Anterior cingulate cortex (tissue), 58 donors: ENCODE measurements at regions not wholly inside any gene's neighbourhood (a gene's known extent, or its start where the extent isn't known, plus 50 kb on each side); places are given as distances from the start of the nearest gene placed in this dataset.

Experiments used
- DNase-seq, 58 donors: peaks; one replicate each; lab custom pipeline; 2025; lab: John Stamatoyannopoulos, UW

DNA sequence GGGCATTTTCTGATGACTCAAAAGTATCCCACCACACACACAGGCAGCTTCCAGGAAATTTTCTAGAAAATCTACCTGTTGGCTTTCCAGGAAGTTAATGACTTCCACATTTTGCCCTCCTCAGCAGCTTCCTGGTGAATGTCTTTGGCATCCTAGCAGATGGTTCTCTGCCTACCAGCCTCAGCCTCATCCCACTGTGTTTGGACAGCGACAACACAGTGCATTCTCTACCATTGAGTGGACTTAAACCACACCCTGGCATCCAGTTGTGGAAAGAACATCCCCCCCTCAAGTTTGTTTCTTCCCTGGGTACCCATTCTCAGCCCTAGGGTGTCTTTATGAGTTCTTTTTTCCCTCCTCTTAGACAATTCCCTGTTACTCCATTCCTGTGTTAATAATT, 50.8 kb upstream of the GADL1 start:
- no peak for DNase-seq

GRCh38 chr3:30948426-30948825, 54.0 kb upstream of the GADL1 start:
- no peak for DNase-seq

GRCh38 chr3:30951826-30952225, 57.4 kb upstream of the GADL1 start:
- no peak for DNase-seq

DNA sequence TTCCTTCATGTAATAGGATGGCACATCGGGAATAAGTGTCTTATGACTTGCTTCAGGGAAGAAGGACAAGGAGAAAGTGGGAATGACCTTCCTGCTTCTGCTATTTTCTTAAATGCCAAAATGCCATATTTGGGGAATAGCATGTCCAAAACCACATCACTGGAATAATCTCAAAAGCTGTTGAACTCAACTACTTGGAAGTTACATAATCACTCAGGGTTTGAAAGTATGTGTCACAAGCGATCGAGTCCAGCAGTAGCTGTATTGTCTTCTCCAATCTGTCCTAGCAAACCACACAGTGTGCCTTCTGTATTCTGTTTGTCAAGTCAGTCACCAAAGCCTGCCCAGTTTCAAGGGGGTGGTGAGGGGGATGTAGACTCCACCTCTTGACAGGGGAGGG, 58.3 kb upstream of the GADL1 start:
- DNase-seq = no peak

- no peak for DNase-seq
These were observed 60.0 kb upstream of the GADL1 start for GRCh38 chr3:30954426-30954825.

- DNase-seq = no peak
These were observed 67.6 kb upstream of the GADL1 start for GRCh38 chr3:30962084-30962483.

DNA sequence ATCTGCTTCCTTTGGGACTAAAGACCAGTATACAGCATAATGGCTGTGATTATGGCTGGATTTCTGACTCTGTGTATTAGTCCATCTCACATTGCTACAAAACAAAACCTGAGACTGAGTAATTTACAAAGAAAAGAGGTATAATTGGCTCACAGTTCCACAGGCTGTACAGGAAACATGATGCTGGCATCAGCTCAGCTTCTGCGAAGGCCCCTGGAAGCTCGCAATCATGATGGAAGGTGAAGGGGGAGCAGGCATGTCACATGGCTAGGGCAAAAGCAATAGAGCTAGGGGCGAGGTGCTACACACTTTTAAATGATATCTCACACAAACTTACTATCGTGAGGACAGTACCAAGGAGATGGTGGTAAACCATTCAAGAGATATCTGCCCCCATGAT, 68.0 kb upstream of the GADL1 start:
- no peak for DNase-seq

GRCh38 chr3:30963223-30963722, 68.8 kb upstream of the GADL1 start:
- no peak for DNase-seq

DNA sequence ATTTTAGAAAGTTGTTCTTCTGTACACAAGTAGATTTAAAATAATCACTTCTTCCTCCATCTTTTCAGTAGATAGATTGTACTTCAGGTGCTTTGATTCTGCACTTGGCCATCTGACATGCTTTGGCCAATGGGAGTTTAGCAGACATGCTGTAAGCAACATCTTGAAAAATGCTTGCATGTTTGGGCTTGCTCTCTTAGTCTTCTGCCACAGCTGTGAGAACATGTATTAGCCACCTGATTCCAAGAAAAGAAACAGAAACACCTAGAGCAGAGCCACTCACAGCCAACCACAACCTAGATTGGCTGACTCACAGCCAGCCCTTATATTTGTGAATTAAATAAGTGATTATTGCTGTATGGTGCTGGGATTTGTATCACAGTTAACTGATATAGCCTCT, 70.2 kb upstream of the GADL1 start:
- DNase-seq = no peak

DNA sequence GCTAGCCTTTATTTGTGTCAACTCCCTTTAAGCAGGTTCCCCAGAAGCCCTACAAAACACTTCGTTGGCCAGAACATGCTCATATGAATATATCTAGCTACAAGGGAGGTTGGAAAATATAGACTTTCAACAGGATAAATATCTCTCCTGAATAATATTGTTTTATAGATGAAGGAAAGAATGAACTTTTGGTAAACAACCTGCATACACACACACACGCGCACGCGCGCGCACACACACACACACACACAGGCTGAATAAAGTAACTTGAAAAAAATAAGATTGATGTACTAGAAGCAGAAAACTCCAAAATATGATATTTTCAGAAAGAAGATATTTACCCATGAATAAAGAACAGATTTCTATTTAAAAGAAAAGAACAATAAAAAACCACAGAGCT, 72.4 kb upstream of the GADL1 start:
- DNase-seq = no peak

- DNase-seq = peak in 1 of 58 donors; percentile 4
These were observed 75.7 kb upstream of the GADL1 start for GRCh38 chr3:30970183-30970582.

DNA sequence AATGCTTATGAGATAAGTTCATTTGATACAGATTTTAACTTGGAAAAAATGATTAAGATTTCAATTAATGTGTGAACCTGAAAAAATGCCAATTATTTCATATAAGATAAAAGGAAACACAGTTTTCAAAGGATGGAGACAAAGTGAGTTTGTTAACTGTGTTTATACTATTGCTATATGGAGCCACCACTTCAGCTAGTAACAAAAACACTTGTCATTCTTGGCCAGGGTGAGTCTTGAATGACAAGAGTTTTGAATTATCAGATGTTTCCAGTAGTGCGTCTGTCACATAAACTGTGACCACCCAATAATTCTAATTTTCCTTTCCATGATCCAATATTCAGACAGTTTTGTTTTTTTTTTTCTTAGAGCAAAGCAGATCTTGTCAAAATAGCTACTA, 78.0 kb upstream of the GADL1 start:
- no peak for DNase-seq

DNA sequence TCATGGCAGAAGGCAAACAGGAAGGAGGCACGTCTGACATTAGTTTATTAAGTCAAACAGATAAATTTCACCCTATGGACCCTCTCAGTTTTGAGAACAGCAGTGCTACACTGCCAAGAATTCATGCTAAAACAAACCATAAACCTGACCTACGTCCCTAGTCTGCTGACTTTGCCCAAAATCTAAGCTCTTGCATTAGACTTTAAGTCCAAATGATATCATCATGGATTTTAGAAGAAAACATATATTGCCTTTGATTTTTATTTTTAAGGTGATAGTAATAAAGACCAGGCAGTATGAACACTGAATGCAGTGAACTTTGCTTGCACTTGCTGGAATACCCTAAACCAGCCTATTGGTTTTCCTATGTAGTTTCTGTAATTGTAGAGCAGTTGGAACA, 79.6 kb upstream of the GADL1 start:
- no peak for DNase-seq

GRCh38 chr3:30977592-30977991, 83.1 kb upstream of the GADL1 start:
- DNase-seq = no peak

GRCh38 chr3:30980993-30981392, 86.5 kb upstream of the GADL1 start:
- no peak for DNase-seq

DNA sequence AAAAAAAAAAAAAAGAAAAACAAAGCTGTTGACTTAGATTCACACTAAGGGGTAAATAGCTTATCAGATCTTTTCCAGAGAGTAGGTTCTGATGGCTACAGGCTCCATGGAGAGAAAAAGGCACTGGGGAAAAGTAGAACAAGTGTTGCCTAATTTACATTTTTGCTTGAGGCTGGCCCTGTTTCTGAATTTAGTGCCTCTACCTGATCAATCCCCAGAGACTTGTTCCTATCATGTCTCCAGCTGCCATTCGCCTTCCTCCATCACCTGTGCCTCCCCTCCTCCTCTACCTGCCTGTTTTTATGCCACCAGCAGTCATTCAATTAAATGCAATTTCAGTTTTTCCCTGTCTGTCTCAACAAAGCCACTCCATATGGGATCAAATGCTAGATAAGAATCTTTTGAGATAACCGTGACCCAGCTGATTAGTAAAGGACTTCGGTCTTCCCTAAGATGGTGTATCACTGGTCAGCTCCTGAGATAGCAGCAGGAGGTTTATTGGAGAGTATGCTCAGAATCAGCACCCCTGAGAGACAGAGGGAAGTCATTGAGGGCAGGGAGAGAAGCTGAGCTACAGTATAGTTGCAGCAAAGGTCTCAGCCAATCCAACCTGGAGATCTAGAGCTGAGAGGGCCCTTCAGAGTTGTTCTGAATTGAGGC, 88.1 kb upstream of the GADL1 start:
- no peak for DNase-seq

DNA sequence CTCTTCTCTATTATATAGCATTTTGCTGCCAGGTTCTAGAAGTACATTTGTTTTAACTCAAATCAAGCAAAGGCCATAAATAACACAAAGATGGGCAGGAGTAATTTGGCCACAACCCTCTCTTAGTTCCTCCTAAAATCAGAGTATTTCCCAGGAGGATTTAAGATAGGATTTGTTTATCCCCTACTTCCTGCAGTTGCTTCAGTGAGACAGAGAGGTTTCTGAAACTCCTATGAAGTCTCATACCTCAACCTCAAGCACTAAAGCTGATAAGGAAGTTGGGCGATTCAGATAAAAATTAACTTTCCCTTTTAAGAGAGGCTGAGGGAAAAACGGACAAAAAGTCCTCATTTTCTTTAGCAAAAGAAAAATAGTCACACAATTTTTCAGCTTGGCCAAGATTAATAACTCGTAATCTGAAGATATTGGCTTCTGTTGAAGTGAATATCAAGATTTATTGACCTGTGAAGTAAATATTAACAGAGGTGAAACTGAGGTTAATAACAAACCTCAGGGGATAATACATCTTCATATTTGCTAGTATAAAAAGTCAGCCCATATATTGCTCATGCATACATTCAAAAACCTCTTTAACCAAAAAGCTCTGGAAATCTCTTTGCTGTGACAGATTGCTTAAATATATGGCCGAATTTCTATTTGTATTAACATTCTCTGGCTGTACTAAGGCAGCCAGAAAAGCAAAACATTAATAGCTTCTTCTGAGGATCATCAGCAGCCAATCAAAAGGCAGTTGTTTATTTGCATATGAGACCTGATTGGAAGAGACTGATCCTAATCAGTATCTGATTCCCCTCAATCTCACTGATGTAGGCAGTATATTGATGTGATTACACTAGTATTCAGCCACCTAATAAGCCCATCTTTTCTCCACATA, 90.6 kb upstream of the GADL1 start:
- no peak for DNase-seq

GRCh38 chr3:30986551-30986950, 92.1 kb upstream of the GADL1 start:
- DNase-seq = no peak

DNA sequence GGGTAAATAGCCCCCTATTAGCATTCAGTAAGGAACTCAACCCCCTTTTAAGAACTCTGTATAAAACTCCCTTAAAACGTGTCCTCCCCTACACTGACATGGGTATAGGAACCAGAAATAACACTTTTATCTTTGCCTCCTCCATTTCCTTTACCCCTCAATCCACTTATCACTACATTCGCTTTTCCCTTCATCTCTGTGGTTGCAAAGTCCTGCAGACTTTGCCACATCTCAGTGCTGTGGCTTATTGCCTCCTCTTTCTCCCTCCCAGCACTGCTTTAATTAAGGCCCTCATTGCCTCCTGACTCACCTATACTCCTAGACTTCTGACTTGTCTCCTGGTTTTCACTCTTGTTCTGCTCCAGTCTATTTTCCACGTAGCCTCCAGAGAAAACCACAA, 94.3 kb upstream of the GADL1 start:
- DNase-seq = no peak

- DNase-seq = no peak
These were observed 95.0 kb upstream of the GADL1 start for GRCh38 chr3:30989276-30990030.

- no peak for DNase-seq
These were observed 102.0 kb upstream of the GADL1 start for GRCh38 chr3:30996467-30996866.
